ENCODE measurements at regions not wholly inside any gene's neighbourhood (a gene's known extent, or its start where the extent isn't known, plus 50 kb on each side); places are given as distances from the start of the nearest gene placed in this dataset.

GRCh38 chr2:221258464-221258863 is 313.6 kb downstream of the EPHA4 start:
- DNase-seq = no peak
- TF ChIP-seq POLR2AphosphoS5 (IDR thresholded peaks at IDR 0.05) = no peak
- TF ChIP-seq CTCF (IDR thresholded peaks at IDR 0.05) = no peak
- TF ChIP-seq EP300 (IDR thresholded peaks at IDR 0.05) = no peak
- TF ChIP-seq POLR2A (IDR thresholded peaks at IDR 0.05) = no peak
- Histone ChIP-seq H3K36me3 (no peaks in the 10 kb centered on the region), H3K4me1 (no peaks in the 10 kb centered on the region), H3K27ac (no peak overlapping the region), H3K27me3 (no peaks in the 10 kb centered on the region), H3K9me3 (no peaks in the 10 kb centered on the region), H3K4me3 (no peak overlapping the region)
- WGBS, 5 donors = 91 to 98% (median 97%) methylated on average over 3 of the region's 3 CpGs
- intact Hi-C loops (cut with DNase I; ENCODE audit: low total_unique reads) = no loop called here

GRCh38 chr2:221262651-221263050 is 309.5 kb downstream of the EPHA4 start:
- H3K27me3 ChIP-seq = no peaks in the 10 kb centered on the region
- no peaks in the 10 kb centered on the region for H3K9me3 ChIP-seq
- H3K36me3 ChIP-seq = no peaks in the 10 kb centered on the region
- no peaks in the 10 kb centered on the region for H3K4me1 ChIP-seq
- 86 to 95% (median 91%) methylated on average over 3 of the region's 3 CpGs for WGBS, 5 donors
- intact Hi-C loops (cut with DNase I; ENCODE audit: low total_unique reads) = no loop called here
- TF ChIP-seq POLR2A (IDR thresholded peaks at IDR 0.05) (no peak), CTCF (IDR thresholded peaks at IDR 0.05) (no peak), POLR2AphosphoS5 (IDR thresholded peaks at IDR 0.05) (no peak), EP300 (IDR thresholded peaks at IDR 0.05) (no peak)
- DNase-seq = no peak
- no peak overlapping the region for H3K4me3 ChIP-seq
- H3K27ac ChIP-seq = no peak overlapping the region

- Histone ChIP-seq H3K4me1 (no peaks in the 10 kb centered on the region), H3K9me3 (no peaks in the 10 kb centered on the region), H3K36me3 (no peaks in the 10 kb centered on the region), H3K4me3 (no peak overlapping the region), H3K27me3 (no peaks in the 10 kb centered on the region), H3K27ac (no peak overlapping the region)
- DNase-seq = no peak
- intact Hi-C loops (cut with DNase I; ENCODE audit: low total_unique reads) = no loop called here
- no peak for TF ChIP-seq CTCF (IDR thresholded peaks at IDR 0.05)
- TF ChIP-seq EP300 (IDR thresholded peaks at IDR 0.05) = no peak
- TF ChIP-seq POLR2A (IDR thresholded peaks at IDR 0.05) = no peak
- TF ChIP-seq POLR2AphosphoS5 (IDR thresholded peaks at IDR 0.05) = no peak
- WGBS, 5 donors = 94 to 97% (median 96%) methylated on average over 2 of the region's 2 CpGs
Measured at GRCh38 chr2:221263573-221263972, 308.5 kb downstream of the EPHA4 start.

- H3K9me3 ChIP-seq = no peaks in the 10 kb centered on the region
- no peaks in the 10 kb centered on the region for H3K36me3 ChIP-seq
- intact Hi-C loops (cut with DNase I; ENCODE audit: low total_unique reads) = no loop called here
- 50 to 75% (median 68%) methylated on average over 2 of the region's 2 CpGs for WGBS, 5 donors
- no peak for TF ChIP-seq CTCF (IDR thresholded peaks at IDR 0.05)
- TF ChIP-seq POLR2AphosphoS5 (IDR thresholded peaks at IDR 0.05) = no peak
- no peak for TF ChIP-seq EP300 (IDR thresholded peaks at IDR 0.05)
- no peak for TF ChIP-seq POLR2A (IDR thresholded peaks at IDR 0.05)
- no peaks in the 10 kb centered on the region for H3K27me3 ChIP-seq
- DNase-seq = no peak
- H3K4me1 ChIP-seq = no peaks in the 10 kb centered on the region
- no peak overlapping the region for H3K27ac ChIP-seq
- no peak overlapping the region for H3K4me3 ChIP-seq
Measured at GRCh38 chr2:221264318-221264717, 307.8 kb downstream of the EPHA4 start.
